Gastrocnemius medialis (tissue), 4 donors: ENCODE measurements at regions not wholly inside any gene's neighbourhood (a gene's known extent, or its start where the extent isn't known, plus 50 kb on each side); places are given as distances from the start of the nearest gene placed in this dataset.

ENCODE experiments used
- CTCF ChIP-seq, 5 experiments: fragments of 450-650 bp in 3 of 5; fragments of 200-600 bp in 2 of 5; sonication (generic) in 2 of 5; IDR thresholded peaks in 4 of 5; conservative IDR thresholded peaks in 1 of 5; 1 replicate in 4 of 5; 2 replicates in 1 of 5; pipeline ENCODE4 v1.5.1; 2016 to 2019; ENCODE audit warnings: antibody characterized with exemption in 5 of 5, mild to moderate bottlenecking in 3 of 5, moderate library complexity in 3 of 5
- POLR2A ChIP-seq, 2 donors: fragments of 450-650 bp; IDR thresholded peaks; one replicate each; pipeline ENCODE4 v1.6.1; 2017; ENCODE audit warnings: antibody characterized with exemption in 2 of 2, mild to moderate bottlenecking in 2 of 2, moderate library complexity in 2 of 2

- TF ChIP-seq CTCF (IDR thresholded peaks at IDR 0.05 in 4 of 5, conservative IDR thresholded peaks at IDR 0.05 in 1 of 5) (no peak), POLR2A (IDR thresholded peaks at IDR 0.05) (no peak)
Observed at GRCh38 chr5:179488491-179488890, 61.9 kb upstream of the RUFY1 start.
